HG03064 (cell line): ENCODE measurements at regions not wholly inside any gene's neighbourhood (a gene's known extent, or its start where the extent isn't known, plus 50 kb on each side); places are given as distances from the start of the nearest gene placed in this dataset.

Source experiments
- ATAC-seq: cut with Tn5 transposase; IDR thresholded peaks from one replicate; pipeline ENCODE4 v1.9.1; 2021; ENCODE audit warnings: low read depth; ENCODE audit not compliant: unreplicated experiment

- no peak for ATAC-seq
Measured at GRCh38 chr1:34405266-34405959, 228.7 kb downstream of the C1orf94 start.

- ATAC-seq = no peak
Measured at GRCh38 chr1:34406377-34406776, 229.7 kb downstream of the C1orf94 start.

GRCh38 chr1:34406833-34407539, 230.3 kb downstream of the C1orf94 start:
- no peak for ATAC-seq

- ATAC-seq = no peak
Measured at GRCh38 chr1:34408011-34408410, 231.3 kb downstream of the C1orf94 start.

GRCh38 chr1:34409689-34410229, 233.1 kb downstream of the C1orf94 start:
- ATAC-seq = no peak

- no peak for ATAC-seq
Measured at GRCh38 chr1:34412598-34413370, 236.1 kb downstream of the C1orf94 start.

- ATAC-seq = no peak
Measured at GRCh38 chr1:34415140-34415539, 238.4 kb downstream of the C1orf94 start.

- ATAC-seq = no peak
Measured at GRCh38 chr1:34418166-34418565, 241.5 kb downstream of the C1orf94 start.

- ATAC-seq = no peak
Measured at GRCh38 chr1:34419663-34420136, 243.0 kb downstream of the C1orf94 start.

- ATAC-seq = no peak
Measured at GRCh38 chr1:34425046-34425445, 248.3 kb downstream of the C1orf94 start.

GRCh38 chr1:34425785-34426184, 249.1 kb downstream of the C1orf94 start:
- no peak for ATAC-seq

GRCh38 chr1:34426325-34426896, 249.7 kb downstream of the C1orf94 start:
- ATAC-seq = no peak

GRCh38 chr1:34427170-34427569, 250.5 kb downstream of the C1orf94 start:
- no peak for ATAC-seq

GRCh38 chr1:34433099-34433498, 256.4 kb downstream of the C1orf94 start:
- no peak for ATAC-seq

GRCh38 chr1:34436836-34437235, 260.1 kb downstream of the C1orf94 start:
- ATAC-seq = no peak

- ATAC-seq = no peak
Measured at GRCh38 chr1:34441259-34442069, 264.8 kb downstream of the C1orf94 start.

- ATAC-seq = no peak
Measured at GRCh38 chr1:34444516-34444915, 267.8 kb downstream of the C1orf94 start.

GRCh38 chr1:34450325-34450724, 273.6 kb downstream of the C1orf94 start:
- ATAC-seq = no peak

- ATAC-seq = no peak
Measured at GRCh38 chr1:34452451-34452850, 275.7 kb downstream of the C1orf94 start.

GRCh38 chr1:34455121-34455520, 278.4 kb downstream of the C1orf94 start:
- ATAC-seq = no peak
